K562 (cell line): ENCODE measurements at regions not wholly inside any gene's neighbourhood (a gene's known extent, or its start where the extent isn't known, plus 50 kb on each side); places are given as distances from the start of the nearest gene placed in this dataset.

Experiments
- ATAC-seq: fragments of 200-7000 bp; cut with Tn5 transposase; 3 replicates; pipeline ENCODE4 v1.9.1; 2020; ENCODE audit warnings: moderate library complexity
- BruUV-seq: library from RNA; stranded (reverse); fragments of 400-500 nt; replicated peaks from 2 replicates; lab custom pipeline; 2021; lab: Mats Ljungman, UMichigan
- CTCF ChIA-PET: fragments of 300-600 bp; formaldehyde crosslinking; extraction: SDS; loops from one replicate; lab custom pipeline; 2021; ENCODE audit warnings: low intra/inter-chr PET ratio; lab: Yijun Ruan, JAX
- POLR2A ChIA-PET: fragments of 300-600, 350-650 bp; sonication (Branson Sonifier 250); formaldehyde crosslinking; extraction: SDS; loops from one replicate; lab custom pipeline; 2021; ENCODE audit warnings: antibody characterized with exemption, inconsistent platforms; lab: Yijun Ruan, JAX
- DNase-seq, 4 experiments: peaks; one replicate each; pipeline versions ENCODE4 v3.0.0 to v3.0.0-alpha.2; 2011 to 2018; ENCODE audit warnings: low spot score in 3 of 4, mixed read lengths in 3 of 4; ENCODE audit errors: extremely low read depth in 1 of 4
- FAIRE-seq: peaks from 2 replicates; lab custom pipeline; 2011; peaks lifted over from hg19 to GRCh38; lab: Jason Lieb, UNC
- H2AFZ ChIP-seq: 2 replicates; pipeline ENCODE4 v1.6.0; 2011; ENCODE audit warnings: low read depth, low read length, control low read depth, inconsistent platforms
- H3K27ac ChIP-seq: fragments of 200-600 bp; 3 replicates; pipeline ENCODE4 v1.8.0; 2011; ENCODE audit warnings: low read depth, mild to moderate bottlenecking, control low read depth, inconsistent platforms, low read length, moderate library complexity, mixed read lengths; ENCODE audit errors: extremely low read depth
- H3K27me3 ChIP-seq, 2 experiments: fragments of 300-600 bp in 1 of 2; 2 replicates in 1 of 2; 3 replicates in 1 of 2; pipeline versions ENCODE4 v1.6.0 to v1.8.0; 2011; ENCODE audit warnings: inconsistent platforms in 2 of 2, low read length in 2 of 2, mild to moderate bottlenecking in 1 of 2, mixed read lengths in 1 of 2, moderate library complexity in 1 of 2; ENCODE audit not compliant: control insufficient read depth in 2 of 2, insufficient read depth in 2 of 2
- H3K36me3 ChIP-seq: fragments of 300-600 bp; 3 replicates; pipeline ENCODE4 v1.8.0; 2011; ENCODE audit warnings: mild to moderate bottlenecking, low read length, inconsistent platforms; ENCODE audit not compliant: control insufficient read depth, insufficient read depth
- H3K4me1 ChIP-seq, 2 experiments: fragments of 200-600 bp in 1 of 2; replicated peaks in 1 of 2; 2 replicates in 1 of 2; 3 replicates in 1 of 2; pipeline versions ENCODE4 v1.5.1 to v1.8.0; 2011; ENCODE audit warnings: inconsistent platforms in 2 of 2, low read length in 2 of 2, mild to moderate bottlenecking in 1 of 2, mixed read lengths in 1 of 2, moderate library complexity in 1 of 2; ENCODE audit not compliant: control insufficient read depth in 2 of 2, insufficient read depth in 2 of 2
- H3K4me2 ChIP-seq: 2 replicates; pipeline ENCODE4 v1.6.1; 2011; ENCODE audit warnings: low read length, control low read depth, inconsistent platforms, mixed read lengths; ENCODE audit not compliant: insufficient read depth
- H3K4me3 ChIP-seq: fragments of 200-600 bp; sonication (generic), shearing (Covaris generic); 2 replicates; pipeline ENCODE4 v1.5.1; 2016; ENCODE audit warnings: control low read depth, inconsistent platforms
- H3K79me2 ChIP-seq: fragments of 200-600 bp; 3 replicates; pipeline ENCODE4 v1.8.0; 2011; ENCODE audit warnings: low read length, inconsistent platforms; ENCODE audit not compliant: control insufficient read depth, insufficient read depth
- H3K9ac ChIP-seq, 2 experiments: 2 replicates each; pipeline versions ENCODE4 v1.6.0 to v1.6.1; 2011; ENCODE audit warnings: low read depth in 2 of 2, low read length in 2 of 2, control low read depth in 1 of 2, inconsistent platforms in 1 of 2, mild to moderate bottlenecking in 1 of 2, mixed read lengths in 1 of 2; ENCODE audit not compliant: insufficient read depth in 1 of 2
- H3K9me1 ChIP-seq: one replicate; pipeline ENCODE4 v1.6.0; 2011; ENCODE audit warnings: inconsistent platforms, mild to moderate bottlenecking, low read length, moderate library complexity; ENCODE audit not compliant: control insufficient read depth, insufficient read depth
- H3K9me3 ChIP-seq: replicated peaks from 2 replicates; pipeline ENCODE4 v1.5.1; 2011; ENCODE audit warnings: low read depth, low read length, inconsistent platforms; ENCODE audit not compliant: control insufficient read depth, insufficient read depth
- H4K20me1 ChIP-seq: replicated peaks from 2 replicates; pipeline ENCODE4 v1.6.1; 2011; ENCODE audit warnings: low read length, inconsistent platforms, mixed read lengths; ENCODE audit not compliant: control insufficient read depth, insufficient read depth
- FIP1L1 ChIP-seq: fragments of 200-400 bp; formaldehyde crosslinking; IDR thresholded peaks from 2 replicates; pipeline ENCODE4 v1.6.1; 2018; ENCODE audit warnings: mild to moderate bottlenecking, low read depth, low read length; ENCODE audit not compliant: poor library complexity, severe bottlenecking
- RNF2 ChIP-seq: sonication (generic); IDR thresholded peaks from 2 replicates; pipeline ENCODE4 v1.6.1; 2016
- SAFB2 ChIP-seq: fragments of 200-400 bp; formaldehyde crosslinking; IDR thresholded peaks from 2 replicates; pipeline ENCODE4 v1.6.1; 2018; ENCODE audit warnings: borderline replicate concordance, low read length, low read depth, moderate library complexity; ENCODE audit not compliant: severe bottlenecking
- SOX6 ChIP-seq: fragments of 450-650 bp; IDR thresholded peaks from 2 replicates; pipeline ENCODE4 v1.6.1; 2014; ENCODE audit warnings: mild to moderate bottlenecking
- SRSF1 ChIP-seq: fragments of 200-400 bp; formaldehyde crosslinking; IDR thresholded peaks from 2 replicates; pipeline ENCODE4 v1.6.1; 2017; ENCODE audit warnings: mild to moderate bottlenecking, low read depth, low read length, moderate library complexity
- ZNF347 ChIP-seq: fragments of 450-650 bp; formaldehyde crosslinking; IDR thresholded peaks from 2 replicates; pipeline ENCODE4 v1.4.0; 2020; ENCODE audit warnings: low read depth, mild to moderate bottlenecking, moderate library complexity
- WGBS: fragments of 100-300 bp; shearing (Covaris generic); methylation state at CpG from one replicate; pipeline ENCODE4 v1.1.6; 2016; ENCODE audit warnings: low coverage, mixed read lengths; ENCODE audit not compliant: insufficient coverage; ENCODE audit errors: missing lambda C conversion rate; 5-methylcytosine and 5-hydroxymethylcytosine counted together
- in situ Hi-C: fragments of 300-500 bp; cut with MboI; formaldehyde crosslinking; loops from 4 replicates; pipeline ENCODE4 v1.15.0; 2018; ENCODE audit warnings: inconsistent platforms, mixed read lengths
- intact Hi-C: fragments of 100-400 bp; cut with micrococcal nuclease; formaldehyde crosslinking; loops from 2 replicates; pipeline ENCODE4 v1.14.2; 2022
- TF ChIP-seq, protein P1 (sequence below): sonication (generic); formaldehyde crosslinking; IDR thresholded peaks from 2 replicates; pipeline ENCODE4 v1.8.1; 2023; ENCODE audit warnings: mild to moderate bottlenecking, missing genetic modification reagents

DNA sequence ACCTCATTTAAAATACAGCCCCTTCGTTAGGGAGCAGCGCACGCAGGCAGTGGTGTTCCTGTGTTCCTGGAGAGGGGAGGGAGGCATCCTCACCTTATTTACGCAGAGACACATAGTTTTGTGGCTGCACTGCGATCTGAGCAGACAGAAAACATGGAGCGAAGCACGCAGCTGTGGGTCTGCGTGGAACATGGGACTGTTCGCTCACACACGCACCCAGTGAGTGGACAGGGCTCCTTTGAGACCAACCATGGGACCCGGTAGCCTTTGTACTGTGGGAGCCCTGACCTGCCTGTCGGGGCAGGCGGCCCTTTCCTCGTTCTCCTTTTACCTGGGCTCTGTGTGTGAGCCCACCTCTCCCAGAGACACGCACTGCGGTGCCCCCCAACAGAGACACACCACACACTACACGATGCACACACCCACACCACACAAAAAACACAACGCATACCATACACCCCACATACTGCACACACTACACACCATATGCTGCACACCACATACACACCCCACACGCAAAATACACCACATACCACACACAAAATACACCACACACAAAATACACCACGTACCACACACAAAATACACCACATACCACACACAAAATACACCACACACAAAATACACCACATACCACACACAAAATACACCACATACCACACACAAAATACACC is 1245.7 kb downstream of the BRD1 start:
- no peaks in the 10 kb centered on the region for H3K4me1 ChIP-seq
- intact Hi-C loops (no loop called here), in situ Hi-C loops (no loop called here)
- H3K79me2 ChIP-seq, result no peaks in the 10 kb centered on the region
- no peak overlapping the region for H3K4me3 ChIP-seq
- TF ChIP-seq, protein P1, sequence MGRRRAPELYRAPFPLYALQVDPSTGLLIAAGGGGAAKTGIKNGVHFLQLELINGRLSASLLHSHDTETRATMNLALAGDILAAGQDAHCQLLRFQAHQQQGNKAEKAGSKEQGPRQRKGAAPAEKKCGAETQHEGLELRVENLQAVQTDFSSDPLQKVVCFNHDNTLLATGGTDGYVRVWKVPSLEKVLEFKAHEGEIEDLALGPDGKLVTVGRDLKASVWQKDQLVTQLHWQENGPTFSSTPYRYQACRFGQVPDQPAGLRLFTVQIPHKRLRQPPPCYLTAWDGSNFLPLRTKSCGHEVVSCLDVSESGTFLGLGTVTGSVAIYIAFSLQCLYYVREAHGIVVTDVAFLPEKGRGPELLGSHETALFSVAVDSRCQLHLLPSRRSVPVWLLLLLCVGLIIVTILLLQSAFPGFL (CRISPR knock-in tag), result no peak
- TF ChIP-seq SOX6 (no peak), SRSF1 (no peak), FIP1L1 (no peak), ZNF347 (no peak), RNF2 (no peak), SAFB2 (no peak)
- H3K36me3 ChIP-seq, result no peaks in the 10 kb centered on the region
- POLR2A ChIA-PET, result no interaction called here
- no peak for ATAC-seq
- 46% methylated on average over 14 of the region's 20 CpGs for WGBS
- no peaks in the 10 kb centered on the region for H4K20me1 ChIP-seq
- CTCF ChIA-PET, result no interaction called here
- BruUV-seq, result no TSS peak
- no peak overlapping the region for H3K4me2 ChIP-seq
- H3K27ac ChIP-seq, result no peak overlapping the region
- no peak overlapping the region for H3K9ac ChIP-seq
- no peak for FAIRE-seq
- no peak overlapping the region for H2AFZ ChIP-seq
- H3K27me3 ChIP-seq, result no peaks in the 10 kb centered on the region; a peak in 1 of 5 replicates
- no peaks in the 10 kb centered on the region for H3K9me1 ChIP-seq
- H3K9me3 ChIP-seq, result peaks cover 5% of the 10 kb centered on the region; the same call in 1 of the 2 replicates
- DNase-seq, result no peak
